Stimulated activated naive B cell treated with anti-CD40 and anti-IgM and Interleukin-4, amounts not matched to agents 10 μg/mL and 1 μg/mL and 100 μg/mL, for 72 hours (primary cell): ENCODE measurements at regions not wholly inside any gene's neighbourhood (a gene's known extent, or its start where the extent isn't known, plus 50 kb on each side); places are given as distances from the start of the nearest gene placed in this dataset.

ENCODE experiments used
- ATAC-seq, 2 donors: fragments of 150-1000 bp; cut with Tn5 transposase; replicated peaks; 2 replicates each; pipeline ENCODE4 v1.10.0; 2021; ENCODE audit warnings: moderate library complexity in 1 of 2
- DNase-seq: peaks from one replicate; pipeline ENCODE4 v3.0.0; 2021
- H3K27ac Mint-ChIP-seq: one replicate; pipeline ENCODE4 v1.8.0; 2022; ENCODE audit warnings: mild to moderate bottlenecking, mixed read lengths
- H3K27me3 Mint-ChIP-seq, 2 donors: one replicate each; pipeline ENCODE4 v1.8.0; 2022; ENCODE audit warnings: mixed read lengths in 2 of 2
- H3K36me3 Mint-ChIP-seq, 2 donors: one replicate each; pipeline ENCODE4 v1.8.0; 2022; ENCODE audit warnings: mixed read lengths in 2 of 2, mild to moderate bottlenecking in 1 of 2
- H3K4me1 Mint-ChIP-seq, 2 donors: one replicate each; pipeline ENCODE4 v1.8.0; 2022; ENCODE audit warnings: mixed read lengths in 2 of 2, mild to moderate bottlenecking in 1 of 2
- H3K4me3 Mint-ChIP-seq, 2 donors: one replicate each; pipeline ENCODE4 v1.8.0; 2022; ENCODE audit warnings: mild to moderate bottlenecking in 2 of 2, mixed read lengths in 2 of 2, moderate library complexity in 1 of 2
- H3K9me3 Mint-ChIP-seq, 2 donors: one replicate each; pipeline ENCODE4 v1.8.0; 2022; ENCODE audit warnings: mixed read lengths in 2 of 2, mild to moderate bottlenecking in 1 of 2

- no peak overlapping the region for H3K4me3 Mint-ChIP-seq
- DNase-seq: no peak
- H3K27ac Mint-ChIP-seq: no peak overlapping the region
- no peaks in the 10 kb centered on the region for H3K4me1 Mint-ChIP-seq
- no peaks in the 10 kb centered on the region for H3K27me3 Mint-ChIP-seq
- H3K9me3 Mint-ChIP-seq: peaks cover 0 to 5% of the 10 kb centered on the region in 2 donors
- no peaks in the 10 kb centered on the region for H3K36me3 Mint-ChIP-seq
- no peak for ATAC-seq
These were observed 80.4 kb upstream of the CLEC14A start for GRCh38 chr14:38336298-38336697.

- ATAC-seq: no peak
- H3K27ac Mint-ChIP-seq: no peak overlapping the region
These were observed 74.4 kb upstream of the CLEC14A start for GRCh38 chr14:38330275-38330674.

GRCh38 chr14:38329246-38329645 lies 73.4 kb upstream of the CLEC14A start:
- Mint-ChIP-seq H3K4me1 (no peaks in the 10 kb centered on the region), H3K36me3 (no peaks in the 10 kb centered on the region), H3K27me3 (no peaks in the 10 kb centered on the region), H3K9me3 (peaks cover 5 to 6% of the 10 kb centered on the region in 2 donors), H3K4me3 (no peak overlapping the region), H3K27ac (no peak overlapping the region)
- ATAC-seq: no peak
- no peak for DNase-seq

More at GRCh38 chr14:38330275-38330674, 74.4 kb upstream of the CLEC14A start:
- no peaks in the 10 kb centered on the region for H3K27me3 Mint-ChIP-seq
- no peaks in the 10 kb centered on the region for H3K36me3 Mint-ChIP-seq
- no peaks in the 10 kb centered on the region for H3K4me1 Mint-ChIP-seq
- no peak for DNase-seq
- no peak overlapping the region for H3K4me3 Mint-ChIP-seq
- H3K9me3 Mint-ChIP-seq: peaks cover 6 to 9% of the 10 kb centered on the region in 2 donors

GRCh38 chr14:38316922-38317321 lies 61.0 kb upstream of the CLEC14A start:
- Mint-ChIP-seq H3K9me3 (peaks cover 1 to 4% of the 10 kb centered on the region in 2 donors), H3K27ac (no peak overlapping the region), H3K27me3 (no peaks in the 10 kb centered on the region), H3K36me3 (no peaks in the 10 kb centered on the region), H3K4me1 (no peaks in the 10 kb centered on the region), H3K4me3 (no peak overlapping the region)
- DNase-seq (no peak), ATAC-seq (no peak)

GRCh38 chr14:38311655-38312054 lies 55.8 kb upstream of the CLEC14A start:
- DNase-seq (no peak), ATAC-seq (no peak)
- Mint-ChIP-seq H3K4me3 (no peak overlapping the region), H3K27ac (no peak overlapping the region), H3K9me3 (peaks cover 0 to 1% of the 10 kb centered on the region in 2 donors), H3K27me3 (no peaks in the 10 kb centered on the region), H3K4me1 (no peaks in the 10 kb centered on the region), H3K36me3 (no peaks in the 10 kb centered on the region)

GRCh38 chr14:38310420-38310995 lies 54.6 kb upstream of the CLEC14A start:
- Mint-ChIP-seq H3K4me1 (no peaks in the 10 kb centered on the region), H3K27me3 (no peaks in the 10 kb centered on the region), H3K4me3 (no peak overlapping the region), H3K9me3 (peaks cover 0 to 1% of the 10 kb centered on the region in 2 donors), H3K36me3 (no peaks in the 10 kb centered on the region), H3K27ac (no peak overlapping the region)
- DNase-seq: no peak
- ATAC-seq: no peak

- Mint-ChIP-seq H3K27me3 (no peaks in the 10 kb centered on the region), H3K27ac (no peak overlapping the region), H3K36me3 (no peaks in the 10 kb centered on the region), H3K4me3 (no peak overlapping the region), H3K9me3 (peaks cover under 1 to 3% of the 10 kb centered on the region in 2 donors), H3K4me1 (no peaks in the 10 kb centered on the region)
- no peak for ATAC-seq
- no peak for DNase-seq
These were observed 53.8 kb upstream of the CLEC14A start for GRCh38 chr14:38309522-38310277.
